HepG2 (cell line): ENCODE measurements at regions not wholly inside any gene's neighbourhood (a gene's known extent, or its start where the extent isn't known, plus 50 kb on each side); places are given as distances from the start of the nearest gene placed in this dataset.

Source experiments
- ATAC-seq: fragments of 200-7000 bp; cut with Tn5 transposase; 3 replicates; pipeline ENCODE4 v1.9.1; 2020; ENCODE audit warnings: mild to moderate bottlenecking, moderate library complexity
- BruUV-seq: library from RNA; stranded (reverse); fragments of 400-500 nt; replicated peaks from 2 replicates; lab custom pipeline; 2021; lab: Mats Ljungman, UMichigan
- CTCF ChIA-PET: fragments of 300-600 bp; formaldehyde crosslinking; extraction: SDS; loops from one replicate; lab custom pipeline; 2021; ENCODE audit warnings: low total read pairs, inconsistent platforms, low intra/inter-chr PET ratio; lab: Yijun Ruan, JAX
- POLR2A ChIA-PET: fragments of 350-600 bp; sonication (Branson Sonifier 250); formaldehyde crosslinking; loops from one replicate; lab custom pipeline; 2020; ENCODE audit warnings: antibody characterized with exemption, inconsistent platforms; lab: Yijun Ruan, JAX
- DNase-seq: peaks from one replicate; pipeline ENCODE4 v3.0.0-alpha.2; 2015; ENCODE audit warnings: low spot score
- FAIRE-seq: peaks from 3 replicates; lab custom pipeline; 2011; peaks lifted over from hg19 to GRCh38; lab: Jason Lieb, UNC
- H2AFZ ChIP-seq: one replicate; pipeline ENCODE4 v1.6.1; 2011; ENCODE audit warnings: low read length, inconsistent platforms
- H3K27ac ChIP-seq: fragments of 300-600 bp; 3 replicates; pipeline ENCODE4 v1.8.0; 2011; ENCODE audit warnings: mixed run types, mild to moderate bottlenecking, mixed read lengths, low read length, inconsistent platforms; ENCODE audit not compliant: insufficient read depth; ENCODE audit errors: extremely low read length
- H3K27me3 ChIP-seq, 2 experiments: fragments of 200-600 bp in 1 of 2; 2 replicates in 1 of 2; 3 replicates in 1 of 2; pipeline versions ENCODE4 v1.6.0 to v1.8.0; 2011; ENCODE audit warnings: low read length in 2 of 2, mild to moderate bottlenecking in 2 of 2, moderate library complexity in 2 of 2, inconsistent platforms in 1 of 2; ENCODE audit not compliant: insufficient read depth in 2 of 2, control insufficient read depth in 1 of 2
- H3K36me3 ChIP-seq, 2 experiments: fragments of 200-600 bp in 1 of 2; replicated peaks in 1 of 2; 2 replicates in 1 of 2; 3 replicates in 1 of 2; pipeline versions ENCODE4 v1.5.1 to v1.8.0; 2011; ENCODE audit warnings: low read length in 2 of 2, inconsistent platforms in 1 of 2; ENCODE audit not compliant: insufficient read depth in 2 of 2, control insufficient read depth in 1 of 2
- H3K4me1 ChIP-seq: 2 replicates; pipeline ENCODE4 v1.5.1; 2012; ENCODE audit warnings: low read length, inconsistent platforms; ENCODE audit not compliant: insufficient read depth
- H3K4me2 ChIP-seq: 2 replicates; pipeline ENCODE4 v1.6.0; 2011; ENCODE audit warnings: low read depth, low read length, inconsistent platforms
- H3K4me3 ChIP-seq, 3 experiments: fragments of 200-600 bp in 1 of 3; sonication (generic), shearing (Covaris generic) in 1 of 3; replicated peaks in 1 of 3; 2 replicates each; pipeline ENCODE4 v1.5.1; 2011 to 2016; ENCODE audit warnings: low read length in 3 of 3, inconsistent platforms in 2 of 3, low read depth in 2 of 3, mild to moderate bottlenecking in 2 of 3, control low read depth in 1 of 3, mixed read lengths in 1 of 3; ENCODE audit not compliant: insufficient read depth in 1 of 3
- H3K79me2 ChIP-seq: one replicate; pipeline ENCODE4 v1.6.1; 2011; ENCODE audit warnings: low read length, inconsistent platforms; ENCODE audit not compliant: insufficient read depth
- H3K9ac ChIP-seq: 2 replicates; pipeline ENCODE4 v1.6.0; 2011; ENCODE audit warnings: mild to moderate bottlenecking, low read depth, low read length, inconsistent platforms; ENCODE audit not compliant: insufficient read depth
- H3K9me3 ChIP-seq: 2 replicates; pipeline ENCODE4 v1.5.1; 2012; ENCODE audit warnings: mild to moderate bottlenecking, low read length
- H4K20me1 ChIP-seq: 2 replicates; pipeline ENCODE4 v1.6.0; 2011; ENCODE audit warnings: inconsistent platforms, mild to moderate bottlenecking, low read length, moderate library complexity; ENCODE audit not compliant: insufficient read depth
- AKAP8 ChIP-seq: sonication (generic); formaldehyde crosslinking; IDR thresholded peaks from 2 replicates; pipeline ENCODE4 v1.5.1; 2020; ENCODE audit warnings: mild to moderate bottlenecking, missing genetic modification reagents
- BRCA1 ChIP-seq: sonication (generic); formaldehyde crosslinking; IDR thresholded peaks from 2 replicates; pipeline ENCODE4 v1.4.0; 2020; ENCODE audit warnings: missing genetic modification reagents
- CEBPG ChIP-seq: IDR thresholded peaks from 2 replicates; pipeline ENCODE4 v1.6.1; 2016
- FOXP4 ChIP-seq: sonication (generic); formaldehyde crosslinking; IDR thresholded peaks from 2 replicates; pipeline ENCODE4 v1.4.0; 2020; ENCODE audit warnings: missing genetic modification reagents
- HOXD1 ChIP-seq: sonication (generic); formaldehyde crosslinking; IDR thresholded peaks from 2 replicates; pipeline ENCODE4 v1.5.0; 2020; ENCODE audit warnings: missing genetic modification reagents
- ISL2 ChIP-seq: sonication (generic); formaldehyde crosslinking; IDR thresholded peaks from 2 replicates; pipeline ENCODE4 v1.5.0; 2020; ENCODE audit warnings: missing genetic modification reagents
- SAP130 ChIP-seq: IDR thresholded peaks from 2 replicates; pipeline ENCODE4 v1.6.1; 2016; ENCODE audit warnings: low read depth
- TBL1XR1 ChIP-seq: fragments of 150-350 bp; IDR thresholded peaks from 2 replicates; pipeline ENCODE4 v1.6.1; 2014; ENCODE audit warnings: borderline replicate concordance, low read length; ENCODE audit not compliant: partially characterized antibody
- ZBTB40 ChIP-seq, 2 experiments: fragments of 450-650 bp in 1 of 2; sonication (generic) in 1 of 2; formaldehyde crosslinking in 1 of 2; IDR thresholded peaks; 2 replicates each; pipeline versions ENCODE4 v1.6.1 to v1.8.0; 2016 to 2022; ENCODE audit warnings: antibody characterized with exemption in 1 of 2, mild to moderate bottlenecking in 1 of 2, missing genetic modification reagents in 1 of 2
- ZNF253 ChIP-seq: sonication (generic); formaldehyde crosslinking; IDR thresholded peaks from 2 replicates; pipeline ENCODE4 v1.8.0; 2022; ENCODE audit warnings: mild to moderate bottlenecking, missing genetic modification reagents, borderline replicate concordance
- ZNF512B ChIP-seq: sonication (generic); formaldehyde crosslinking; IDR thresholded peaks from 2 replicates; pipeline ENCODE4 v1.5.1; 2020; ENCODE audit warnings: missing genetic modification reagents, mild to moderate bottlenecking, borderline replicate concordance
- ZNF605 ChIP-seq: sonication (generic); formaldehyde crosslinking; IDR thresholded peaks from 2 replicates; pipeline ENCODE4 v1.8.0; 2022; ENCODE audit warnings: mild to moderate bottlenecking, missing genetic modification reagents
- WGBS: methylation state at CpG from one replicate; pipeline ENCODE4 v1.1.6; 2017; ENCODE audit warnings: low lambda C conversion rate; 5-methylcytosine and 5-hydroxymethylcytosine counted together
- in situ Hi-C: cut with HindIII; loops from 2 replicates; pipeline ENCODE4 v1.10.0; 2017; ENCODE audit warnings: low pct_unique_long_range_greater_than_20kb; ENCODE audit not compliant: extremely low pct_ligation_motif_present
- intact Hi-C: fragments of 100-400 bp; cut with micrococcal nuclease; formaldehyde crosslinking; loops from one replicate; pipeline ENCODE4 v1.10.0; 2022; ENCODE audit not compliant: unreplicated experiment

GRCh38 chr7:25500393-25500921, 272.2 kb upstream of the NPVF start:
- no TSS peak for BruUV-seq
- H3K9ac ChIP-seq, result no peak overlapping the region
- no peak overlapping the region for H3K4me3 ChIP-seq
- H3K4me2 ChIP-seq, result no peak overlapping the region
- H3K36me3 ChIP-seq, result no peaks in the 10 kb centered on the region
- no peaks in the 10 kb centered on the region for H3K4me1 ChIP-seq
- no peak overlapping the region for H3K27ac ChIP-seq
- H2AFZ ChIP-seq, result no peak overlapping the region
- peaks cover 0 to 3% of the 10 kb centered on the region in 2 experiments; a peak in 1 of 5 replicates for H3K27me3 ChIP-seq
- H3K79me2 ChIP-seq, result no peaks in the 10 kb centered on the region
- CTCF ChIA-PET, result no interaction called here
- FAIRE-seq (no peak), ATAC-seq (no peak), DNase-seq (no peak)
- in situ Hi-C loops, result no loop called here
- POLR2A ChIA-PET, result no interaction called here
- intact Hi-C loops, result no loop called here
- WGBS, result 2% methylated on average over 4 of the region's 4 CpGs
- H3K9me3 ChIP-seq, result no peaks in the 10 kb centered on the region
- no peaks in the 10 kb centered on the region for H4K20me1 ChIP-seq
- TF ChIP-seq ZNF512B (no peak), TBL1XR1 (no peak), ZNF253 (no peak), HOXD1 (CRISPR knock-in tag) (no peak), CEBPG (CRISPR knock-in tag) (no peak), ZBTB40 (IDR thresholded peaks at IDR 0.05) (no peak), ZBTB40 (CRISPR knock-in tag; IDR thresholded peaks at IDR 0.05) (no peak), BRCA1 (CRISPR knock-in tag) (no peak), ZNF605 (CRISPR knock-in tag) (no peak), SAP130 (no peak), FOXP4 (CRISPR knock-in tag) (no peak), ISL2 (CRISPR knock-in tag) (no peak), AKAP8 (CRISPR knock-in tag) (no peak)
